B cell (primary cell): ENCODE measurements at regions not wholly inside any gene's neighbourhood (a gene's known extent, or its start where the extent isn't known, plus 50 kb on each side); places are given as distances from the start of the nearest gene placed in this dataset.

Source experiments
- ATAC-seq: fragments of 200-7000 bp; cut with Tn5 transposase; one replicate; pipeline ENCODE4 v1.10.0; 2021; ENCODE audit warnings: low read depth, mild to moderate bottlenecking, moderate number of reproducible peaks, moderate library complexity
- CTCF ChIA-PET: fragments of 350-600 bp; sonication (Branson Sonifier 250); formaldehyde crosslinking; loops from one replicate; lab custom pipeline; 2021; ENCODE audit warnings: antibody characterized with exemption, inconsistent platforms; lab: Charles Lee
- POLR2A ChIA-PET: fragments of 350-600 bp; sonication (Branson Sonifier 250); formaldehyde crosslinking; loops from one replicate; lab custom pipeline; 2021; ENCODE audit warnings: antibody characterized with exemption; lab: Charles Lee
- DNase-seq: peaks from one replicate; pipeline ENCODE4 v3.0.0; 2013
- H2AFZ ChIP-seq: 2 replicates; pipeline ENCODE4 v1.6.1; 2012; ENCODE audit warnings: mild to moderate bottlenecking, low read depth, low read length; ENCODE audit not compliant: insufficient read depth, poor library complexity, severe bottlenecking
- H3K27ac ChIP-seq, 2 donors: 1 replicate in 1 of 2; 2 replicates in 1 of 2; pipeline ENCODE4 v1.5.1; 2012 to 2013; ENCODE audit warnings: low read length in 2 of 2, mild to moderate bottlenecking in 2 of 2, moderate library complexity in 1 of 2
- H3K27me3 ChIP-seq, 4 experiments: fragments of 200-600 bp in 1 of 4; sonication (generic) in 1 of 4; replicated peaks in 1 of 4; 1 replicate in 2 of 4; 2 replicates in 2 of 4; pipeline versions ENCODE4 v1.6.1 to v1.7.0; 2013 to 2016; ENCODE audit warnings: low read length in 3 of 4, mild to moderate bottlenecking in 2 of 4, mixed read lengths in 1 of 4, moderate library complexity in 1 of 4; ENCODE audit not compliant: insufficient read depth in 4 of 4, control insufficient read depth in 3 of 4; ENCODE audit errors: control extremely low read depth in 1 of 4
- H3K36me3 ChIP-seq, 2 experiments: replicated peaks in 1 of 2; 1 replicate in 1 of 2; 2 replicates in 1 of 2; pipeline versions ENCODE4 v1.6.1 to v1.7.1; 2013; ENCODE audit warnings: low read length in 1 of 2; ENCODE audit not compliant: insufficient read depth in 2 of 2, control insufficient read depth in 1 of 2; ENCODE audit errors: control extremely low read depth in 1 of 2, extremely low read depth in 1 of 2
- H3K4me1 ChIP-seq, 2 donors: fragments of 200-600 bp in 1 of 2; sonication (generic) in 1 of 2; 1 replicate in 1 of 2; 2 replicates in 1 of 2; pipeline versions ENCODE4 v1.5.1 to v1.6.1; 2013 to 2017; ENCODE audit warnings: low read length in 2 of 2; ENCODE audit not compliant: control insufficient read depth in 2 of 2, insufficient read depth in 2 of 2
- H3K4me2 ChIP-seq: replicated peaks from 2 replicates; pipeline ENCODE3; 2012; ENCODE audit warnings: mild to moderate bottlenecking, low read depth, low read length; ENCODE audit not compliant: poor library complexity, severe bottlenecking
- H3K4me3 ChIP-seq, 5 experiments: fragments of 200-600 bp in 1 of 5; sonication (generic) in 1 of 5; 1 replicate in 3 of 5; 2 replicates in 2 of 5; pipeline versions ENCODE4 v1.5.1 to v1.7.0; 2011 to 2016; ENCODE audit warnings: low read length in 4 of 5, mild to moderate bottlenecking in 4 of 5, low read depth in 2 of 5, control low read depth in 1 of 5, moderate library complexity in 1 of 5; ENCODE audit not compliant: insufficient read depth in 1 of 5; ENCODE audit errors: control extremely low read depth in 1 of 5, extremely low read depth in 1 of 5
- H3K79me2 ChIP-seq: fragments of 200-600 bp; sonication (generic); one replicate; pipeline ENCODE4 v1.6.0; 2016; ENCODE audit warnings: low read length; ENCODE audit not compliant: control insufficient read depth, insufficient read depth
- H3K9ac ChIP-seq: fragments of 200-600 bp; sonication (generic); 2 replicates; pipeline ENCODE4 v1.6.1; 2017; ENCODE audit warnings: mild to moderate bottlenecking, low read length, moderate library complexity
- H3K9me3 ChIP-seq, 3 donors: one replicate each; pipeline versions ENCODE4 v1.6.1 to v1.7.1; 2013; ENCODE audit warnings: low read length in 2 of 3; ENCODE audit not compliant: control insufficient read depth in 2 of 3, insufficient read depth in 1 of 3; ENCODE audit errors: control extremely low read depth in 1 of 3
- H4K20me1 ChIP-seq: 2 replicates; pipeline ENCODE4 v1.6.0; 2012; ENCODE audit warnings: mild to moderate bottlenecking, low read length; ENCODE audit not compliant: insufficient read depth, control insufficient read depth, poor library complexity, severe bottlenecking
- H3K27ac Mint-ChIP-seq: one replicate; pipeline ENCODE4 v1.8.0; 2021; ENCODE audit warnings: mixed read lengths
- H3K27me3 Mint-ChIP-seq: one replicate; pipeline ENCODE4 v1.8.0; 2021; ENCODE audit warnings: mixed read lengths
- H3K4me1 Mint-ChIP-seq: one replicate; pipeline ENCODE4 v1.8.0; 2021; ENCODE audit warnings: mixed read lengths
- H3K4me3 Mint-ChIP-seq: one replicate; pipeline ENCODE4 v1.8.0; 2021; ENCODE audit warnings: mixed read lengths
- H3K9me3 Mint-ChIP-seq: one replicate; pipeline ENCODE4 v1.8.0; 2022; ENCODE audit warnings: mixed read lengths; ENCODE audit not compliant: insufficient read depth
- EZH2 ChIP-seq: IDR thresholded peaks from 2 replicates; pipeline ENCODE4 v1.6.1; 2012; ENCODE audit warnings: borderline replicate concordance, low read depth, mild to moderate bottlenecking, moderate library complexity, low read length; ENCODE audit not compliant: insufficient read depth, poor library complexity, severe bottlenecking
- WGBS: methylation state at CpG from one replicate; pipeline ENCODE4 v1.1.5; 2013; ENCODE audit warnings: missing lambda C conversion rate; ENCODE audit not compliant: insufficient coverage; 5-methylcytosine and 5-hydroxymethylcytosine counted together
- intact Hi-C: fragments of 100-400 bp; cut with micrococcal nuclease; formaldehyde crosslinking; loops from one replicate; pipeline ENCODE4 v1.10.0; 2022
- TF ChIP-seq, protein P1 (sequence below): fragments of 200-600 bp; IDR thresholded peaks from one replicate; pipeline ENCODE4 v1.8.0; 2022; ENCODE audit warnings: antibody characterized with exemption, mild to moderate bottlenecking

DNA sequence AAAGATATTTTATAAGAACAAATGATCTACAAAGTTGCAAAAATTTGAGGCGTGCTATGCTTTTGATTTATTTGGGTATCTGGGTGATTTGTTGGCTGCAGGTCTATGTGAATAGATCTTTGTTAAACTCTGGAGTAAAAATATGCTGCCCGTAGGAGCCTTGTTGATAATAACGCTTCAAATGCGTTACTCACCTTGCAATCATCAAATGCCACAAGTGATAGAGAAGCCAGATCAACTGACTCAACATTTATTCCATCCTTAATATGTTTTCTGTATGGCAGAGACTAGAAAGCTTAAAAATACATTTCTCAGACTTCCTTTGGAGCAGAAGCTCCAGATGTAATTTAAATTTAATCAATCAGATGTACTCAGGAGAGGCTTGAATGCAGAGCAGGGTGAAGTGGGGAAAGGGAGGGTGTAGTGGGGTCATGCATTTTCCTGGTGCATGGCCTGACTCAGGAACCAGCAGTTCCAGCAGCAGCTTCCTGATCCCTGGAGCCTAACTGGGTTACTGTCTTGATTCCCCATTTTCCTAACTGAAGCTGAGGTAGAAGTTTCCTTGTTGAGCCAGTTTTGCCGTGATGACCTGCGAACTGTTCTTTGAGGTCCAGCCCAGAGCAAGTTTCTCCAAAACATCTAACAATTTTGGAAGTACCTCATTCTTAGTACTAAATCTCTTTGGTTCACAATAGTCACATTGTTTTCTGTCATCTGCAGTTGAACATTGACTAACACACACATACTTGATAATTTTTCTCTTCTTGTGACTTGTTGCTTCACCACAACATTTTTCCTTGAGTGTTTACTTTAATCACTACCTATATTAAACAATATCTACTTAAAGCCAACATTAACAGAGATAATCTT lies 284.7 kb upstream of the CWC22 start:
- DNase-seq (no peak), ATAC-seq (no peak)
- ChIA-PET CTCF (no interaction called here), POLR2A (no interaction called here)
- H3K9me3 Mint-ChIP-seq: peaks cover 4% of the 10 kb centered on the region
- no peak overlapping the region for H3K4me2 ChIP-seq
- H3K27me3 ChIP-seq: no peaks in the 10 kb centered on the region
- no peaks in the 10 kb centered on the region for H3K9me3 ChIP-seq
- no peaks in the 10 kb centered on the region for H3K27me3 Mint-ChIP-seq
- 90% methylated on average over 2 of the region's 6 CpGs for WGBS
- H3K9ac ChIP-seq: no peak overlapping the region
- no peaks in the 10 kb centered on the region for H3K36me3 ChIP-seq
- H3K27ac ChIP-seq: no peak overlapping the region
- H3K27ac Mint-ChIP-seq: no peak overlapping the region
- H3K79me2 ChIP-seq: no peaks in the 10 kb centered on the region
- H3K4me3 Mint-ChIP-seq: no peak overlapping the region
- no peaks in the 10 kb centered on the region for H3K4me1 Mint-ChIP-seq
- no peak overlapping the region for H2AFZ ChIP-seq
- TF ChIP-seq, protein P1, sequence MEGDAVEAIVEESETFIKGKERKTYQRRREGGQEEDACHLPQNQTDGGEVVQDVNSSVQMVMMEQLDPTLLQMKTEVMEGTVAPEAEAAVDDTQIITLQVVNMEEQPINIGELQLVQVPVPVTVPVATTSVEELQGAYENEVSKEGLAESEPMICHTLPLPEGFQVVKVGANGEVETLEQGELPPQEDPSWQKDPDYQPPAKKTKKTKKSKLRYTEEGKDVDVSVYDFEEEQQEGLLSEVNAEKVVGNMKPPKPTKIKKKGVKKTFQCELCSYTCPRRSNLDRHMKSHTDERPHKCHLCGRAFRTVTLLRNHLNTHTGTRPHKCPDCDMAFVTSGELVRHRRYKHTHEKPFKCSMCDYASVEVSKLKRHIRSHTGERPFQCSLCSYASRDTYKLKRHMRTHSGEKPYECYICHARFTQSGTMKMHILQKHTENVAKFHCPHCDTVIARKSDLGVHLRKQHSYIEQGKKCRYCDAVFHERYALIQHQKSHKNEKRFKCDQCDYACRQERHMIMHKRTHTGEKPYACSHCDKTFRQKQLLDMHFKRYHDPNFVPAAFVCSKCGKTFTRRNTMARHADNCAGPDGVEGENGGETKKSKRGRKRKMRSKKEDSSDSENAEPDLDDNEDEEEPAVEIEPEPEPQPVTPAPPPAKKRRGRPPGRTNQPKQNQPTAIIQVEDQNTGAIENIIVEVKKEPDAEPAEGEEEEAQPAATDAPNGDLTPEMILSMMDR: no peak
- no peak for TF ChIP-seq EZH2
- H3K4me3 ChIP-seq: no peak overlapping the region
- no peaks in the 10 kb centered on the region for H4K20me1 ChIP-seq
- no peaks in the 10 kb centered on the region for H3K4me1 ChIP-seq
- intact Hi-C loops: no loop called here

DNA sequence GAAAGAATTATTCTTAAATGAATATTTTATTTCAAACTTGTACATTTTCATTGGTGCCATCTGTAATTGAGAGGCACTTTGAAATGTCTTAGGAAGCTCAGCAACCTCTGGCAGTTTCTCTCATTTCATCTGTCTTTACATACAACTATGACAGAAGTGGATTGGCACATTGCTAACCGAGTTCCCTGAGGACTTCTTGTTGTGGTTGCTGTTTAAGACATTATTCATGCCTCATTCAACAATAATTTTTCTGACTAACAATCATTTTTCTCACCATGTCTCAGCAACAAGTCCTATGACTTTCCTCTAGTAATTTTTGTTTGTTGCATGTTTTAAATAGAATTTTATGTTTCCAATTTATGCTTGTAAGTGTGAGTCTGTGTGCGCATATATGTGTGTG lies 284.0 kb upstream of the CWC22 start:
- no peak overlapping the region for H3K4me2 ChIP-seq
- ChIA-PET POLR2A (no interaction called here), CTCF (no interaction called here)
- no peaks in the 10 kb centered on the region for H3K79me2 ChIP-seq
- no peaks in the 10 kb centered on the region for H3K4me1 ChIP-seq
- Mint-ChIP-seq H3K4me1 (no peaks in the 10 kb centered on the region), H3K9me3 (peaks cover 3% of the 10 kb centered on the region), H3K27me3 (no peaks in the 10 kb centered on the region), H3K27ac (no peak overlapping the region), H3K4me3 (no peak overlapping the region)
- no peaks in the 10 kb centered on the region for H3K36me3 ChIP-seq
- H3K27ac ChIP-seq: no peak overlapping the region
- no peaks in the 10 kb centered on the region for H4K20me1 ChIP-seq
- intact Hi-C loops: no loop called here
- DNase-seq (no peak), ATAC-seq (no peak)
- no peaks in the 10 kb centered on the region for H3K9me3 ChIP-seq
- no peaks in the 10 kb centered on the region for H3K27me3 ChIP-seq
- 100% methylated on average over 1 of the region's 2 CpGs for WGBS
- no peak overlapping the region for H2AFZ ChIP-seq
- H3K4me3 ChIP-seq: no peak overlapping the region
- TF ChIP-seq, protein P1: no peak
- H3K9ac ChIP-seq: no peak overlapping the region
